ENCODE measurements at regions not wholly inside any gene's neighbourhood (a gene's known extent, or its start where the extent isn't known, plus 50 kb on each side); places are given as distances from the start of the nearest gene placed in this dataset.

- CTCF ChIA-PET (ENCODE audit: partially characterized antibody), result interaction anchor here (0.6 kb wide), 1 partner anchor 338 kb away, joined by 3 read pairs; no protein-coding TSS in a partner anchor
- no peaks in the 10 kb centered on the region for H3K9me3 ChIP-seq (ENCODE audit: insufficient read depth in 2 of 2, low read depth in 1 of 2, low read length in 1 of 2)
- no peak for TF ChIP-seq POU5F1 (IDR thresholded peaks at IDR 0.05; ENCODE audit: low read depth, low read length)
- TF ChIP-seq POLR2AphosphoS5 (IDR thresholded peaks at IDR 0.05; ENCODE audit: low read depth, low read length), result no peak
- TF ChIP-seq KDM4A (IDR thresholded peaks at IDR 0.05; ENCODE audit: low read depth, low read length, severe bottlenecking), result no peak
- no peak for TF ChIP-seq FOSL1 (IDR thresholded peaks at IDR 0.05; ENCODE audit: insufficient read depth, low read depth, low read length)
- TF ChIP-seq SIN3A (conservative IDR thresholded peaks at IDR 0.05 in 1 of 2, IDR thresholded peaks at IDR 0.05 in 1 of 2; ENCODE audit: low read depth in 1 of 2, low read length in 2 of 2), result no peak
- TF ChIP-seq CREB1 (IDR thresholded peaks at IDR 0.05), result no peak
- no peak for TF ChIP-seq CEBPB (IDR thresholded peaks at IDR 0.05; ENCODE audit: low read depth, low read length)
- no peak for TF ChIP-seq BRCA1 (IDR thresholded peaks at IDR 0.05; ENCODE audit: low read depth, low read length)
- TF ChIP-seq SP1 (IDR thresholded peaks at IDR 0.05; ENCODE audit: low read depth, low read length), result no peak
- TF ChIP-seq PHF8 (conservative IDR thresholded peaks at IDR 0.05; ENCODE audit: low read depth, low read length), result no peak
- no peak for TF ChIP-seq CHD2 (IDR thresholded peaks at IDR 0.05; ENCODE audit: low read length)
- no peak for TF ChIP-seq TAF1 (IDR thresholded peaks at IDR 0.05; ENCODE audit: low read depth, low read length)
- no peak for TF ChIP-seq CBX5 (IDR thresholded peaks at IDR 0.05; ENCODE audit: low read depth, low read length)
- no peak for TF ChIP-seq SAP30 (IDR thresholded peaks at IDR 0.05; ENCODE audit: insufficient read depth, insufficient replicate concordance, low read length)
- no peak for TF ChIP-seq ZNF274 (IDR thresholded peaks at IDR 0.05; ENCODE audit: borderline replicate concordance, extremely low read depth, low read length)
- TF ChIP-seq POLR2A (IDR thresholded peaks at IDR 0.05; ENCODE audit: control extremely low read depth in 1 of 2, low read depth in 2 of 2, low read length in 2 of 2), result no peak
Observed at GRCh38 chr6:91500689-91501303, 913.9 kb upstream of the MAP3K7 start.

More at GRCh38 chr6:91500689-91501303, 913.9 kb upstream of the MAP3K7 start:
- no peak overlapping the region for H4K8ac ChIP-seq (ENCODE audit: extremely low read depth, insufficient read depth, low read length)
- no peak overlapping the region for H3K4ac ChIP-seq (replicated peaks; ENCODE audit: insufficient read length, low read depth, low read length)
- H3K23me2 ChIP-seq (ENCODE audit: low read depth, low read length), result no peaks in the 10 kb centered on the region
- H2AK5ac ChIP-seq (ENCODE audit: low read depth, low read length), result no peak overlapping the region
- no peak overlapping the region for H2BK12ac ChIP-seq (ENCODE audit: low read depth, low read length)
- H3K18ac ChIP-seq (ENCODE audit: extremely low read depth, low read length), result no peak overlapping the region
- no peaks in the 10 kb centered on the region for H3K27me3 ChIP-seq (replicated peaks in 1 of 4; ENCODE audit: control insufficient read depth in 3 of 4, extremely low read depth in 1 of 4, insufficient read depth in 3 of 4, low read length in 3 of 4)
- H3K27ac ChIP-seq (ENCODE audit: low read depth, low read length), result no peak overlapping the region
- H3K23ac ChIP-seq (ENCODE audit: insufficient read length), result no peak overlapping the region
- no peak overlapping the region for H2BK5ac ChIP-seq (ENCODE audit: low read depth, low read length)
- H4K91ac ChIP-seq (replicated peaks; ENCODE audit: insufficient read length, low read length), result no peak overlapping the region
- no peak overlapping the region for H3K4me3 ChIP-seq (ENCODE audit: extremely low read depth in 1 of 4, insufficient read depth in 2 of 4, low read depth in 3 of 4, low read length in 4 of 4)
- no peak overlapping the region for H3K56ac ChIP-seq (replicated peaks; ENCODE audit: insufficient read length, low read depth, low read length)
- no peak overlapping the region for H3K14ac ChIP-seq (ENCODE audit: insufficient read length)
- POLR2A ChIA-PET (ENCODE audit: partially characterized antibody), result no interaction called here
- FAIRE-seq, result no peak
- H3K4me2 ChIP-seq (ENCODE audit: insufficient read depth in 1 of 2, low read depth in 2 of 2, low read length in 2 of 2), result no peak overlapping the region
- H4K20me1 ChIP-seq (replicated peaks in 1 of 2; ENCODE audit: control insufficient read depth in 1 of 2, insufficient read depth in 2 of 2, low read length in 2 of 2), result no peaks in the 10 kb centered on the region
- DNase-seq (ENCODE audit: low read depth in 1 of 2, low spot score in 2 of 2), result no peak
- H4K5ac ChIP-seq (ENCODE audit: insufficient read length, low read depth, low read length), result no peak overlapping the region
- WGBS, 2 experiments (ENCODE audit: extremely low coverage in 1 of 2, insufficient coverage in 1 of 2, insufficient read length in 1 of 2, insufficient replicate concordance in 2 of 2, low coverage in 1 of 2, low lambda C conversion rate in 2 of 2, missing lambda C conversion rate in 1 of 2), result 87% methylated on average over 1 of the region's 1 CpG; no CpG with 5 or more reads in 1 of the 2 experiments
- H2BK20ac ChIP-seq (ENCODE audit: low read length), result no peak overlapping the region
- no peaks in the 10 kb centered on the region for H3K4me1 ChIP-seq (replicated peaks in 1 of 4; ENCODE audit: control insufficient read depth in 3 of 4, insufficient read depth in 4 of 4, low read length in 3 of 4)
- H3K9ac ChIP-seq (replicated peaks in 1 of 4; ENCODE audit: extremely low read depth in 1 of 4, low read depth in 3 of 4, low read length in 3 of 4), result no peak overlapping the region
- H3K79me2 ChIP-seq (ENCODE audit: control insufficient read depth in 1 of 2, insufficient read depth in 2 of 2, low read length in 2 of 2), result no peaks in the 10 kb centered on the region
- no peaks in the 10 kb centered on the region for H3K36me3 ChIP-seq (ENCODE audit: control insufficient read depth in 2 of 4, insufficient read depth in 4 of 4, low read length in 3 of 4)
- H2AFZ ChIP-seq (ENCODE audit: low read length), result no peak overlapping the region
- no peaks in the 10 kb centered on the region for H3K79me1 ChIP-seq (ENCODE audit: low read depth, low read length)
- H2BK15ac ChIP-seq (ENCODE audit: low read length), result no peak overlapping the region
- no peak overlapping the region for H2BK120ac ChIP-seq (replicated peaks; ENCODE audit: low read depth, low read length)

All from H1 (cell line).